Smooth muscle cell (in vitro differentiated cells): ENCODE measurements at regions not wholly inside any gene's neighbourhood (a gene's known extent, or its start where the extent isn't known, plus 50 kb on each side); places are given as distances from the start of the nearest gene placed in this dataset.
A peak's percentile ranks its signal among the peaks of the same experiment; 100 is the strongest.

ENCODE experiments used
- DNase-seq: peaks from one replicate; lab custom pipeline; 2025; ENCODE audit not compliant: unreplicated experiment; lab: John Stamatoyannopoulos, UW
- H2AFZ ChIP-seq: fragments of 200-600 bp; sonication (generic); 2 replicates; pipeline ENCODE4 v1.6.0; 2016; ENCODE audit warnings: antibody characterized with exemption, low read depth, mild to moderate bottlenecking
- H3F3A ChIP-seq: fragments of 200-600 bp; sonication (generic); 2 replicates; pipeline ENCODE4 v1.6.0; 2017; ENCODE audit warnings: antibody characterized with exemption, low read depth
- H3K27ac ChIP-seq: fragments of 200-600 bp; sonication (generic); 2 replicates; pipeline ENCODE4 v1.5.1; 2016; ENCODE audit warnings: low read depth, mild to moderate bottlenecking
- H3K27me3 ChIP-seq: fragments of 200-600 bp; sonication (generic); 2 replicates; pipeline ENCODE4 v1.6.1; 2016; ENCODE audit warnings: low read depth, mild to moderate bottlenecking
- H3K36me3 ChIP-seq: fragments of 200-600 bp; sonication (generic); 2 replicates; pipeline ENCODE4 v1.5.1; 2016; ENCODE audit warnings: low read depth
- H3K4me1 ChIP-seq: fragments of 200-600 bp; sonication (generic); 2 replicates; pipeline ENCODE4 v1.5.1; 2016; ENCODE audit warnings: low read depth
- H3K4me2 ChIP-seq: fragments of 200-600 bp; sonication (generic); 2 replicates; pipeline ENCODE4 v1.6.0; 2016; ENCODE audit warnings: mild to moderate bottlenecking
- H3K4me3 ChIP-seq: fragments of 200-600 bp; sonication (generic); 2 replicates; pipeline ENCODE4 v1.5.1; 2016; ENCODE audit warnings: mild to moderate bottlenecking
- H3K79me2 ChIP-seq: fragments of 200-600 bp; sonication (generic); 2 replicates; pipeline ENCODE4 v1.6.0; 2016; ENCODE audit warnings: low read depth, mild to moderate bottlenecking
- H3K9ac ChIP-seq: fragments of 200-600 bp; sonication (generic); 2 replicates; pipeline ENCODE4 v1.6.0; 2016; ENCODE audit warnings: low read depth
- H3K9me3 ChIP-seq: fragments of 200-600 bp; sonication (generic); replicated peaks from 2 replicates; pipeline ENCODE4 v1.5.1; 2016; ENCODE audit warnings: low read depth
- H4K20me1 ChIP-seq: fragments of 200-600 bp; sonication (generic); 2 replicates; pipeline ENCODE4 v1.6.0; 2016; ENCODE audit warnings: low read depth
- CTCF ChIP-seq: fragments of 200-600 bp; sonication (generic); IDR thresholded peaks from 2 replicates; pipeline ENCODE4 v1.5.1; 2017; ENCODE audit warnings: borderline replicate concordance, mild to moderate bottlenecking, antibody characterized with exemption; ENCODE audit not compliant: insufficient read depth, poor library complexity, severe bottlenecking
- WGBS: methylation state at CpG from one replicate; pipeline ENCODE4 v1.1.7; 2016; ENCODE audit warnings: low lambda C conversion rate; 5-methylcytosine and 5-hydroxymethylcytosine counted together

- Histone ChIP-seq H3K9ac (no peak overlapping the region), H3K4me2 (no peak overlapping the region), H3K4me3 (no peak overlapping the region), H3K9me3 (no peaks in the 10 kb centered on the region), H4K20me1 (no peaks in the 10 kb centered on the region), H3F3A (peaks cover 6% of the 10 kb centered on the region), H3K36me3 (no peaks in the 10 kb centered on the region), H3K4me1 (peaks cover 25% of the 10 kb centered on the region), H2AFZ (no peak overlapping the region), H3K79me2 (no peaks in the 10 kb centered on the region), H3K27me3 (no peaks in the 10 kb centered on the region), H3K27ac (no peak overlapping the region)
- no peak for TF ChIP-seq CTCF
- DNase-seq, result no peak
- 61% methylated on average over 3 of the region's 3 CpGs for WGBS
Observed at GRCh38 chr2:216770050-216770449, 74.7 kb upstream of the IGFBP5 start.

- Histone ChIP-seq H3K9ac (no peak overlapping the region), H3K4me3 (no peak overlapping the region), H3F3A (peaks cover 6% of the 10 kb centered on the region), H3K9me3 (no peaks in the 10 kb centered on the region), H3K4me2 (no peak overlapping the region), H2AFZ (no peak overlapping the region), H3K4me1 (peaks cover 25% of the 10 kb centered on the region), H3K79me2 (no peaks in the 10 kb centered on the region), H3K27ac (no peak overlapping the region), H3K36me3 (no peaks in the 10 kb centered on the region), H4K20me1 (no peaks in the 10 kb centered on the region), H3K27me3 (no peaks in the 10 kb centered on the region)
- no peak for TF ChIP-seq CTCF
- no peak for DNase-seq
Observed at GRCh38 chr2:216769626-216770025, 74.3 kb upstream of the IGFBP5 start.

- Histone ChIP-seq H3K4me2 (no peak overlapping the region), H3F3A (peaks cover 6% of the 10 kb centered on the region), H3K9me3 (no peaks in the 10 kb centered on the region), H3K36me3 (no peaks in the 10 kb centered on the region), H3K4me1 (peaks cover 20% of the 10 kb centered on the region), H3K4me3 (no peak overlapping the region), H3K27me3 (no peaks in the 10 kb centered on the region), H3K9ac (no peak overlapping the region), H2AFZ (no peak overlapping the region), H3K27ac (no peak overlapping the region), H3K79me2 (no peaks in the 10 kb centered on the region), H4K20me1 (no peaks in the 10 kb centered on the region)
- no peak for DNase-seq
- 59% methylated on average over 3 of the region's 3 CpGs for WGBS
- TF ChIP-seq CTCF, result no peak
Observed at GRCh38 chr2:216768908-216769411, 73.6 kb upstream of the IGFBP5 start.

GRCh38 chr2:216765761-216766262, 70.5 kb upstream of the IGFBP5 start:
- H3K4me3 ChIP-seq, result no peak overlapping the region
- H3K36me3 ChIP-seq, result no peaks in the 10 kb centered on the region
- H3K27me3 ChIP-seq, result no peaks in the 10 kb centered on the region
- H3F3A ChIP-seq, result no peaks in the 10 kb centered on the region
- 13% methylated on average over 5 of the region's 11 CpGs for WGBS
- H3K9me3 ChIP-seq, result no peaks in the 10 kb centered on the region
- peak overlapping the region; percentile 52 for H2AFZ ChIP-seq
- no peak for TF ChIP-seq CTCF
- H3K4me2 ChIP-seq, result peak overlapping the region; percentile 56
- no peak for DNase-seq
- no peak overlapping the region for H3K27ac ChIP-seq
- H4K20me1 ChIP-seq, result no peaks in the 10 kb centered on the region
- peaks cover 17% of the 10 kb centered on the region for H3K4me1 ChIP-seq
- no peak overlapping the region for H3K9ac ChIP-seq
- no peaks in the 10 kb centered on the region for H3K79me2 ChIP-seq
